KOPT-K1 (cell line): ENCODE measurements at regions not wholly inside any gene's neighbourhood (a gene's known extent, or its start where the extent isn't known, plus 50 kb on each side); places are given as distances from the start of the nearest gene placed in this dataset.

Source experiments
- H3K27ac ChIP-seq: fragments of 200-600 bp; sonication (generic); 2 replicates; pipeline ENCODE4 v1.5.1; 2016; ENCODE audit warnings: antibody characterized with exemption, mild to moderate bottlenecking, low read depth, low read length; ENCODE audit not compliant: poor library complexity, severe bottlenecking
- H3K36me3 ChIP-seq: fragments of 200-600 bp; sonication (generic); 2 replicates; pipeline ENCODE4 v1.5.1; 2017; ENCODE audit warnings: antibody characterized with exemption, mild to moderate bottlenecking, low read length, moderate library complexity; ENCODE audit not compliant: insufficient read depth
- H3K9me3 ChIP-seq: fragments of 200-600 bp; sonication (generic); 2 replicates; pipeline ENCODE4 v1.5.1; 2017; ENCODE audit warnings: antibody characterized with exemption, low read length, mild to moderate bottlenecking; ENCODE audit not compliant: insufficient read depth, poor library complexity, severe bottlenecking

DNA sequence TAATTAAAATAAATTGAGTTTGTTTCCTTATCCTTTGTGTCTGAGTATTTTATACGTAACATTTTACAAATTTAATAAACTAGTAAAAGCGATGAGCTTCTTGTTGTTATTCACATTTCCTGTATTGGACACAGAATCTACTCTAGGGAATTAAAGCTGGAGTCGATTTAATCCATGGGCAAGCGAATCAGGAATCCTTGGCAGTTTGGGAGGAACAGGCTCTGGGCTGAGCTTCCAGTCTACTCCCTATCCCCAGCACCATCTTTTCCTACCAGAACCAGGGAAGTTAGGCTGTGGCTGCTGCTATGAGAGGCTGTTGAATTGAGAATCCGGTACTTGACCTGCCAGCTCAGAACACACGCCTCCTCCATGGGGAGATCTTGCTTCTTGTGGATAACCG is 437.3 kb upstream of the TPM1 start:
- Histone ChIP-seq H3K27ac (no peak overlapping the region), H3K36me3 (no peaks in the 10 kb centered on the region), H3K9me3 (no peaks in the 10 kb centered on the region)

GRCh38 chr15:62606376-62607113 is 436.0 kb upstream of the TPM1 start:
- Histone ChIP-seq H3K36me3 (no peaks in the 10 kb centered on the region), H3K9me3 (no peaks in the 10 kb centered on the region), H3K27ac (no peak overlapping the region)

GRCh38 chr15:62607114-62607462 is 435.5 kb upstream of the TPM1 start:
- Histone ChIP-seq H3K9me3 (no peaks in the 10 kb centered on the region), H3K27ac (no peak overlapping the region), H3K36me3 (no peaks in the 10 kb centered on the region)

- H3K36me3 ChIP-seq, result no peaks in the 10 kb centered on the region
- no peaks in the 10 kb centered on the region for H3K9me3 ChIP-seq
- no peak overlapping the region for H3K27ac ChIP-seq
Measured at GRCh38 chr15:62607643-62608042, 434.9 kb upstream of the TPM1 start.

DNA sequence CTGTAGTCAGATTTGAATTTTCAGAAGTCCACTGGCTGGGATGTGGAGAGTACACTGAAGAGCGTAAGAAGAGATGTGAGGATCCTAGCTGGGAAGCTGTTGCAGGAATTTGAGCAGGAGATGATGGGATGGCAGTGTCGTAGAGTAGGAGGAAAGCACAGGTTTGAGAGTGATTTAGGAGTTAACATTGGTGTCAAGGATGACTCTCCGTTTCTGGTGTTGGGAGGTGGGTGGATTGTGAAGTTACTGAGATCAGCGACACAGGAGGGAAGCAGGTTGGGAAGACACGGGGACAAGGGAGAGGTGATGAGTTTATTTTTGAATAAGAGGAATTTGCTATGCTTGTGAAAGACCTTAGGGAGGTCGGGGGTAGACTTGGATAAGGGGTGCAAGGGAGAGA is 434.2 kb upstream of the TPM1 start:
- Histone ChIP-seq H3K27ac (no peak overlapping the region), H3K36me3 (no peaks in the 10 kb centered on the region), H3K9me3 (no peaks in the 10 kb centered on the region)

- H3K36me3 ChIP-seq, result no peaks in the 10 kb centered on the region
- H3K9me3 ChIP-seq, result no peaks in the 10 kb centered on the region
- no peak overlapping the region for H3K27ac ChIP-seq
Measured at GRCh38 chr15:62610265-62610869, 432.2 kb upstream of the TPM1 start.

- Histone ChIP-seq H3K36me3 (no peaks in the 10 kb centered on the region), H3K9me3 (no peaks in the 10 kb centered on the region), H3K27ac (no peak overlapping the region)
Measured at GRCh38 chr15:62611002-62611401, 431.5 kb upstream of the TPM1 start.

- Histone ChIP-seq H3K9me3 (no peaks in the 10 kb centered on the region), H3K27ac (no peak overlapping the region), H3K36me3 (no peaks in the 10 kb centered on the region)
Measured at GRCh38 chr15:62612183-62612733, 430.3 kb upstream of the TPM1 start.

GRCh38 chr15:62612771-62613170 is 429.8 kb upstream of the TPM1 start:
- Histone ChIP-seq H3K27ac (no peak overlapping the region), H3K36me3 (no peaks in the 10 kb centered on the region), H3K9me3 (no peaks in the 10 kb centered on the region)

DNA sequence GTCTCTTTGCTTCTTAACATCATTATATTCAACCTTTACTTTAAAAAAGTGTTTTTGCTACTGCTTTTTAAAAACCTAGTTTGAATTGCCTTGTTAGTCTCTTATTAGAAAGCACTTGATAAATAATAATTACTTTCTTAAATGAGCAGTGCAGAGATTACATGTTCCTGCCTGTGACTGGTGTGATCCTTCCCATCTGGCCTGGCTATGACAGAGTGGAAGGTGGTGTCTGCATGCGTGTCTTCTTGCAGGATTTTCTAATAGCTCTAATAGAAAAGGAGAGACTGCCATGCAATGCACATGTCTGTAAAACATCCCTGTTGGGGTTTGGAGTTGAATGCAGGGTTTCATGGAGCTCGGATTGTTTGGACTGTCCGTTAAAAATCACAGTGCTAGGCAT is 425.8 kb upstream of the TPM1 start:
- Histone ChIP-seq H3K36me3 (no peaks in the 10 kb centered on the region), H3K9me3 (no peaks in the 10 kb centered on the region), H3K27ac (no peak overlapping the region)

DNA sequence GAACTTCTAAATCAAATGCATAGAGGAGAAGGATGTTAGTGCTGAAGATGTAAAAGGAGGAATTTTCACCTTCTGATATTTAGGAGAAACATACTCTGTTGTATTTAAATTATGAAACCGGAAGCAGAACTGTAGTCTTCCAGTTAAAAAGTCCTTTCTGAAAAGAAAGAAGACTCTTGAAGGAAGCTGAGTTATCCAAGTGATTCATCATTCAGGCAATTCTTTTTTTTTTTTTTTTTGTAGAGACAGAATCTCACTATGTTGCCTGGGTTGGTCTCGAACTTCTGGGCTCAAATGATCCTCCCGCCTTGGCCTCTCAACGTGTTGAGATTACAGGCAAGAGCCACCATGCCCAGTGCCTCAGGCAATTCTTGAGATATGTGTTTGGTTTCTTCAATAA is 424.8 kb upstream of the TPM1 start:
- Histone ChIP-seq H3K9me3 (no peaks in the 10 kb centered on the region), H3K36me3 (no peaks in the 10 kb centered on the region), H3K27ac (no peak overlapping the region)

DNA sequence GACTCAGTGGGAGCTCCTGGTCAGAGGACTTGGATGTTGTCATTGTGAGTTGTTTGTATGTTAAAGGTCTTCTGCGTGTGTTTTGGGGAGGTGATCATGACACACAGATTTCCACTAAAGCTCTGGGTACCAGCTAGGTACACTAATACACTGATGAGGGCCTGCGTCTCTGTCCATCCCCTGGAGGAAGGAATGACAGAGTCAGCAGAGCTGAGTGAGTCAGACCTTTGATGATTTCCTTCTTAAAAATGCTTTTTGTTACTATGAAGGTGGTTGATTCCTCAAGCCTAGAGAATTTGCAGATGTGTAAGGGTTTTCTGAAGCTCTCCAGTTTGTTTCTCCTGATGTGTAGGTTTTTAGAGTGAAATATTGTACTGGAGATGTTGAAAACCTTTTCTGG is 424.1 kb upstream of the TPM1 start:
- Histone ChIP-seq H3K27ac (no peak overlapping the region), H3K36me3 (no peaks in the 10 kb centered on the region), H3K9me3 (no peaks in the 10 kb centered on the region)

DNA sequence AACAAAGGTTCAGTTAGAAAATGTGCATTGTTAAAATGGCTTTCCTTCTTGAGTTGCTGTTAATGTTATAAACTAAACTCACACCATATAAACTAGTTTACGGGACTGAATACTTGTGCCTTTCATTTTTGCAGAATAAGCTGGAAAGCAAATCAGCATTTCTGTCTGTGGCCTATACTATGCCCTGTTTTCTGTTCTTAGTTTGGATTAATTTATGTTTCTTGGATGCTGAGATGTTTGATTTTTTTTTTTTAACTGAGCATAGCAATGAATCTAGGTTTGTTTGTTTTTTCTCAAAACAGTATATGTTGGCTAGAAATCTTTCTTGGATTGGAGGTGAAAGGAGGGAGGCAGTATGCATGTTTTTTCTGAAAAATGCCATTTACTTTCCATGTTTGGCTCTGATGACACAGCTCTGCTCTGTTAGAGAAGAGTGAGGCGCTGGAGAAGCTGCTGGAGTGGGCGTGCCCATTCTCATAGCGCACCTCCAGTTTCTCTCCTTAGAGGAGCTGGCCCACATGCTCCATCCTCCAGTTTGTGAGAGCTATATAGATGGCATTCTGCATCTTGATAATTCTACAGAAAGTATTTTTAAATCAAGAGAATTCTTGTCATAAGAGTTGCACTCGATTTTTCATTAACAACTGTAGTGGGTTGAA is 423.6 kb upstream of the TPM1 start:
- Histone ChIP-seq H3K9me3 (no peaks in the 10 kb centered on the region), H3K27ac (no peak overlapping the region)

DNA sequence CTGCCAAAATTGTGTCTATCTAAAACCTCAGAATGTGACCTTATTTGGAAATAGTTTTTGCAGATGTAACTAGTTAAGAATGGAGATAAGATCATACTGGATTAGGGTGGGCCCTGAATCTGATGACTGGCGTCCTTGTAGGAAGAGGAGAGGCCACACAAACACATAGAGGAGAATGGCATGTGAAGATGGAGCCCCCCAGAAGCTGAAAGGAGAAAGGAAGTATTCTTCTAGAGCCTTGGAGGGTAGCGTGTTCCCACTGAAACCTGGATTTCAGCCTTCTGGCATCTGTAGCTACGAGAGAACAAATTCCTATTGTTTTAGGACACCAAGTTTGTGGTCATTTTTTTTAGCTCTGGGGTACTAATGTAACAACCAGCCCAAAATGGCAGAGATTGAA is 423.0 kb upstream of the TPM1 start:
- H3K27ac ChIP-seq, result no peak overlapping the region
- H3K36me3 ChIP-seq, result no peaks in the 10 kb centered on the region
- H3K9me3 ChIP-seq, result no peaks in the 10 kb centered on the region

More for the DNA sequence above, 423.6 kb upstream of the TPM1 start:
- no peaks in the 10 kb centered on the region for H3K36me3 ChIP-seq

GRCh38 chr15:62622775-62623174 is 419.8 kb upstream of the TPM1 start:
- Histone ChIP-seq H3K27ac (no peak overlapping the region), H3K9me3 (no peaks in the 10 kb centered on the region), H3K36me3 (no peaks in the 10 kb centered on the region)
